GM23338 (cell line): ENCODE measurements at regions not wholly inside any gene's neighbourhood (a gene's known extent, or its start where the extent isn't known, plus 50 kb on each side); places are given as distances from the start of the nearest gene placed in this dataset.
"Not testable (repeated sequence)": the region's sequence is repeated elsewhere in the genome, so short reads cannot be mapped to it uniquely, and the experiment has no call there.

Experiments used
- ATAC-seq: fragments of 200-7000 bp; cut with Tn5 transposase; 3 replicates; pipeline ENCODE4 v1.9.1; 2020
- DNase-seq: peaks from one replicate; pipeline ENCODE4 v3.0.0-alpha.2; 2015; ENCODE audit warnings: low spot score
- H2AFZ ChIP-seq: fragments of 200-600 bp; sonication (generic); 2 replicates; pipeline ENCODE4 v1.8.0; 2016; ENCODE audit warnings: antibody characterized with exemption, mild to moderate bottlenecking, moderate library complexity
- H3F3A ChIP-seq: fragments of 200-600 bp; sonication (generic); replicated peaks from 2 replicates; pipeline ENCODE4 v1.8.0; 2017; ENCODE audit warnings: antibody characterized with exemption, mixed run types, low read depth
- H3K27ac ChIP-seq: fragments of 200-600 bp; sonication (generic); 2 replicates; pipeline ENCODE4 v1.6.1; 2016; ENCODE audit warnings: low read depth
- H3K27me3 ChIP-seq: fragments of 200-600 bp; sonication (generic); 2 replicates; pipeline ENCODE4 v1.8.0; 2016; ENCODE audit warnings: mild to moderate bottlenecking, mixed run types, moderate library complexity; ENCODE audit not compliant: insufficient read depth
- H3K36me3 ChIP-seq: fragments of 200-600 bp; sonication (generic); 2 replicates; pipeline ENCODE4 v1.8.0; 2016; ENCODE audit warnings: mild to moderate bottlenecking; ENCODE audit not compliant: insufficient read depth
- H3K4me1 ChIP-seq: fragments of 200-600 bp; sonication (generic); 2 replicates; pipeline ENCODE4 v1.8.0; 2016; ENCODE audit warnings: mild to moderate bottlenecking, moderate library complexity; ENCODE audit not compliant: insufficient read depth
- H3K4me2 ChIP-seq: fragments of 200-600 bp; sonication (generic); 2 replicates; pipeline ENCODE4 v1.7.1; 2017; ENCODE audit warnings: mixed run types
- H3K4me3 ChIP-seq: fragments of 200-600 bp; sonication (generic); 2 replicates; pipeline ENCODE4 v1.6.1; 2016; ENCODE audit warnings: mixed run types
- H3K79me2 ChIP-seq: fragments of 200-600 bp; sonication (generic); replicated peaks from 2 replicates; pipeline ENCODE4 v1.8.0; 2017; ENCODE audit warnings: mild to moderate bottlenecking; ENCODE audit not compliant: insufficient read depth
- H3K9me2 ChIP-seq: fragments of 200-600 bp; sonication (generic); 2 replicates; pipeline ENCODE4 v1.8.0; 2017; ENCODE audit not compliant: insufficient read depth
- H4K20me1 ChIP-seq: fragments of 200-600 bp; sonication (generic); replicated peaks from 2 replicates; pipeline ENCODE4 v1.8.0; 2017; ENCODE audit warnings: mild to moderate bottlenecking; ENCODE audit not compliant: insufficient read depth
- H3K27ac Mint-ChIP-seq: 2 replicates; pipeline ENCODE4 v1.8.0; 2020; ENCODE audit warnings: inconsistent platforms, mild to moderate bottlenecking, moderate library complexity, mixed read lengths
- H3K27me3 Mint-ChIP-seq: 3 replicates; pipeline ENCODE4 v1.8.0; 2022; ENCODE audit warnings: low read depth, mild to moderate bottlenecking, moderate library complexity, mixed read lengths, inconsistent platforms; ENCODE audit not compliant: insufficient read depth, poor library complexity
- H3K36me3 Mint-ChIP-seq: 3 replicates; pipeline ENCODE4 v1.8.0; 2021; ENCODE audit warnings: low read depth, mild to moderate bottlenecking, inconsistent platforms, moderate library complexity, mixed read lengths
- H3K4me1 Mint-ChIP-seq: 3 replicates; pipeline ENCODE4 v1.8.0; 2020; ENCODE audit warnings: mild to moderate bottlenecking, inconsistent platforms, mixed read lengths
- H3K4me3 Mint-ChIP-seq: 3 replicates; pipeline ENCODE4 v1.8.0; 2021; ENCODE audit warnings: moderate library complexity, mild to moderate bottlenecking, inconsistent platforms, mixed read lengths
- H3K9me3 Mint-ChIP-seq: 3 replicates; pipeline ENCODE4 v1.8.0; 2020; ENCODE audit warnings: moderate library complexity, mild to moderate bottlenecking, inconsistent platforms, mixed read lengths
- CTCF ChIP-seq, 2 experiments: fragments of 200-600 bp in 1 of 2; sonication (generic) in 1 of 2; conservative IDR thresholded peaks; 2 replicates each; pipeline versions ENCODE4 v1.5.1 to v1.6.1; 2016 to 2017; ENCODE audit warnings: antibody characterized with exemption in 2 of 2, low read depth in 2 of 2, mild to moderate bottlenecking in 2 of 2, moderate library complexity in 1 of 2
- EZH2 ChIP-seq: fragments of 200-600 bp; sonication (generic); IDR thresholded peaks from one replicate; pipeline ENCODE4 v1.8.0; 2017; ENCODE audit warnings: antibody characterized with exemption, mild to moderate bottlenecking, low read depth; ENCODE audit not compliant: unreplicated experiment
- EZH2phosphoT487 ChIP-seq: fragments of 200-600 bp; sonication (generic); IDR thresholded peaks from one replicate; pipeline ENCODE4 v1.8.1; 2018; ENCODE audit warnings: antibody characterized with exemption; ENCODE audit not compliant: unreplicated experiment
- JUNB ChIP-seq: IDR thresholded peaks from one replicate; pipeline ENCODE4 v1.6.1; 2016; ENCODE audit warnings: antibody characterized with exemption; ENCODE audit not compliant: unreplicated experiment
- NANOG ChIP-seq: IDR thresholded peaks from 2 replicates; pipeline ENCODE4 v1.6.1; 2016; ENCODE audit warnings: antibody characterized with exemption, borderline replicate concordance
- POLR2AphosphoS5 ChIP-seq: IDR thresholded peaks from 2 replicates; pipeline ENCODE4 v1.6.1; 2016; ENCODE audit warnings: antibody characterized with exemption, low read depth
- STAT1 ChIP-seq: IDR thresholded peaks from one replicate; pipeline ENCODE4 v1.6.1; 2016; ENCODE audit warnings: antibody characterized with exemption; ENCODE audit not compliant: unreplicated experiment
- ZNF114 ChIP-seq: fragments of 250-450 bp; sonication (Bioruptor Pico); IDR thresholded peaks from 2 replicates; pipeline ENCODE4 v1.5.0; 2020; ENCODE audit warnings: mild to moderate bottlenecking, moderate library complexity
- ZNF331 ChIP-seq: fragments of 250-450 bp; sonication (Bioruptor Pico); IDR thresholded peaks from 2 replicates; pipeline ENCODE4 v1.5.0; 2020; ENCODE audit warnings: low read depth, mild to moderate bottlenecking, moderate library complexity
- TF ChIP-seq, protein P1 (sequence below): IDR thresholded peaks from one replicate; pipeline ENCODE4 v1.6.1; 2018; ENCODE audit warnings: antibody characterized with exemption; ENCODE audit not compliant: unreplicated experiment
- TF ChIP-seq, protein P2 (sequence below): fragments of 250-450 bp; sonication (Bioruptor Pico); IDR thresholded peaks from 2 replicates; pipeline ENCODE4 v1.5.0; 2020; ENCODE audit warnings: mild to moderate bottlenecking, moderate library complexity

- ATAC-seq (no peak), DNase-seq (no peak)
- Histone ChIP-seq H3K27ac (no peak overlapping the region), H4K20me1 (no peaks in the 10 kb centered on the region), H3K4me3 (no peak overlapping the region), H2AFZ (no peak overlapping the region), H3K79me2 (no peaks in the 10 kb centered on the region), H3K4me2 (no peak overlapping the region), H3K4me1 (peaks cover 8% of the 10 kb centered on the region), H3F3A (no peaks in the 10 kb centered on the region), H3K36me3 (no peaks in the 10 kb centered on the region; the same call in 1 of the 2 replicates), H3K27me3 (no peaks in the 10 kb centered on the region), H3K9me2 (no peaks in the 10 kb centered on the region)
- H3K4me3 Mint-ChIP-seq: no peak overlapping the region
- no peaks in the 10 kb centered on the region for H3K36me3 Mint-ChIP-seq
- peaks cover 10% of the 10 kb centered on the region; the same call in 2 of the 3 replicates for H3K4me1 Mint-ChIP-seq
- no peaks in the 10 kb centered on the region; the same call in 2 of the 3 replicates for H3K9me3 Mint-ChIP-seq
- no peaks in the 10 kb centered on the region for H3K27me3 Mint-ChIP-seq
- no peak overlapping the region for H3K27ac Mint-ChIP-seq
- TF ChIP-seq, protein P1, sequence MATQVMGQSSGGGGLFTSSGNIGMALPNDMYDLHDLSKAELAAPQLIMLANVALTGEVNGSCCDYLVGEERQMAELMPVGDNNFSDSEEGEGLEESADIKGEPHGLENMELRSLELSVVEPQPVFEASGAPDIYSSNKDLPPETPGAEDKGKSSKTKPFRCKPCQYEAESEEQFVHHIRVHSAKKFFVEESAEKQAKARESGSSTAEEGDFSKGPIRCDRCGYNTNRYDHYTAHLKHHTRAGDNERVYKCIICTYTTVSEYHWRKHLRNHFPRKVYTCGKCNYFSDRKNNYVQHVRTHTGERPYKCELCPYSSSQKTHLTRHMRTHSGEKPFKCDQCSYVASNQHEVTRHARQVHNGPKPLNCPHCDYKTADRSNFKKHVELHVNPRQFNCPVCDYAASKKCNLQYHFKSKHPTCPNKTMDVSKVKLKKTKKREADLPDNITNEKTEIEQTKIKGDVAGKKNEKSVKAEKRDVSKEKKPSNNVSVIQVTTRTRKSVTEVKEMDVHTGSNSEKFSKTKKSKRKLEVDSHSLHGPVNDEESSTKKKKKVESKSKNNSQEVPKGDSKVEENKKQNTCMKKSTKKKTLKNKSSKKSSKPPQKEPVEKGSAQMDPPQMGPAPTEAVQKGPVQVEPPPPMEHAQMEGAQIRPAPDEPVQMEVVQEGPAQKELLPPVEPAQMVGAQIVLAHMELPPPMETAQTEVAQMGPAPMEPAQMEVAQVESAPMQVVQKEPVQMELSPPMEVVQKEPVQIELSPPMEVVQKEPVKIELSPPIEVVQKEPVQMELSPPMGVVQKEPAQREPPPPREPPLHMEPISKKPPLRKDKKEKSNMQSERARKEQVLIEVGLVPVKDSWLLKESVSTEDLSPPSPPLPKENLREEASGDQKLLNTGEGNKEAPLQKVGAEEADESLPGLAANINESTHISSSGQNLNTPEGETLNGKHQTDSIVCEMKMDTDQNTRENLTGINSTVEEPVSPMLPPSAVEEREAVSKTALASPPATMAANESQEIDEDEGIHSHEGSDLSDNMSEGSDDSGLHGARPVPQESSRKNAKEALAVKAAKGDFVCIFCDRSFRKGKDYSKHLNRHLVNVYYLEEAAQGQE: no peak
- no peak for TF ChIP-seq STAT1
- TF ChIP-seq EZH2phosphoT487: no peak
- TF ChIP-seq, protein P2, sequence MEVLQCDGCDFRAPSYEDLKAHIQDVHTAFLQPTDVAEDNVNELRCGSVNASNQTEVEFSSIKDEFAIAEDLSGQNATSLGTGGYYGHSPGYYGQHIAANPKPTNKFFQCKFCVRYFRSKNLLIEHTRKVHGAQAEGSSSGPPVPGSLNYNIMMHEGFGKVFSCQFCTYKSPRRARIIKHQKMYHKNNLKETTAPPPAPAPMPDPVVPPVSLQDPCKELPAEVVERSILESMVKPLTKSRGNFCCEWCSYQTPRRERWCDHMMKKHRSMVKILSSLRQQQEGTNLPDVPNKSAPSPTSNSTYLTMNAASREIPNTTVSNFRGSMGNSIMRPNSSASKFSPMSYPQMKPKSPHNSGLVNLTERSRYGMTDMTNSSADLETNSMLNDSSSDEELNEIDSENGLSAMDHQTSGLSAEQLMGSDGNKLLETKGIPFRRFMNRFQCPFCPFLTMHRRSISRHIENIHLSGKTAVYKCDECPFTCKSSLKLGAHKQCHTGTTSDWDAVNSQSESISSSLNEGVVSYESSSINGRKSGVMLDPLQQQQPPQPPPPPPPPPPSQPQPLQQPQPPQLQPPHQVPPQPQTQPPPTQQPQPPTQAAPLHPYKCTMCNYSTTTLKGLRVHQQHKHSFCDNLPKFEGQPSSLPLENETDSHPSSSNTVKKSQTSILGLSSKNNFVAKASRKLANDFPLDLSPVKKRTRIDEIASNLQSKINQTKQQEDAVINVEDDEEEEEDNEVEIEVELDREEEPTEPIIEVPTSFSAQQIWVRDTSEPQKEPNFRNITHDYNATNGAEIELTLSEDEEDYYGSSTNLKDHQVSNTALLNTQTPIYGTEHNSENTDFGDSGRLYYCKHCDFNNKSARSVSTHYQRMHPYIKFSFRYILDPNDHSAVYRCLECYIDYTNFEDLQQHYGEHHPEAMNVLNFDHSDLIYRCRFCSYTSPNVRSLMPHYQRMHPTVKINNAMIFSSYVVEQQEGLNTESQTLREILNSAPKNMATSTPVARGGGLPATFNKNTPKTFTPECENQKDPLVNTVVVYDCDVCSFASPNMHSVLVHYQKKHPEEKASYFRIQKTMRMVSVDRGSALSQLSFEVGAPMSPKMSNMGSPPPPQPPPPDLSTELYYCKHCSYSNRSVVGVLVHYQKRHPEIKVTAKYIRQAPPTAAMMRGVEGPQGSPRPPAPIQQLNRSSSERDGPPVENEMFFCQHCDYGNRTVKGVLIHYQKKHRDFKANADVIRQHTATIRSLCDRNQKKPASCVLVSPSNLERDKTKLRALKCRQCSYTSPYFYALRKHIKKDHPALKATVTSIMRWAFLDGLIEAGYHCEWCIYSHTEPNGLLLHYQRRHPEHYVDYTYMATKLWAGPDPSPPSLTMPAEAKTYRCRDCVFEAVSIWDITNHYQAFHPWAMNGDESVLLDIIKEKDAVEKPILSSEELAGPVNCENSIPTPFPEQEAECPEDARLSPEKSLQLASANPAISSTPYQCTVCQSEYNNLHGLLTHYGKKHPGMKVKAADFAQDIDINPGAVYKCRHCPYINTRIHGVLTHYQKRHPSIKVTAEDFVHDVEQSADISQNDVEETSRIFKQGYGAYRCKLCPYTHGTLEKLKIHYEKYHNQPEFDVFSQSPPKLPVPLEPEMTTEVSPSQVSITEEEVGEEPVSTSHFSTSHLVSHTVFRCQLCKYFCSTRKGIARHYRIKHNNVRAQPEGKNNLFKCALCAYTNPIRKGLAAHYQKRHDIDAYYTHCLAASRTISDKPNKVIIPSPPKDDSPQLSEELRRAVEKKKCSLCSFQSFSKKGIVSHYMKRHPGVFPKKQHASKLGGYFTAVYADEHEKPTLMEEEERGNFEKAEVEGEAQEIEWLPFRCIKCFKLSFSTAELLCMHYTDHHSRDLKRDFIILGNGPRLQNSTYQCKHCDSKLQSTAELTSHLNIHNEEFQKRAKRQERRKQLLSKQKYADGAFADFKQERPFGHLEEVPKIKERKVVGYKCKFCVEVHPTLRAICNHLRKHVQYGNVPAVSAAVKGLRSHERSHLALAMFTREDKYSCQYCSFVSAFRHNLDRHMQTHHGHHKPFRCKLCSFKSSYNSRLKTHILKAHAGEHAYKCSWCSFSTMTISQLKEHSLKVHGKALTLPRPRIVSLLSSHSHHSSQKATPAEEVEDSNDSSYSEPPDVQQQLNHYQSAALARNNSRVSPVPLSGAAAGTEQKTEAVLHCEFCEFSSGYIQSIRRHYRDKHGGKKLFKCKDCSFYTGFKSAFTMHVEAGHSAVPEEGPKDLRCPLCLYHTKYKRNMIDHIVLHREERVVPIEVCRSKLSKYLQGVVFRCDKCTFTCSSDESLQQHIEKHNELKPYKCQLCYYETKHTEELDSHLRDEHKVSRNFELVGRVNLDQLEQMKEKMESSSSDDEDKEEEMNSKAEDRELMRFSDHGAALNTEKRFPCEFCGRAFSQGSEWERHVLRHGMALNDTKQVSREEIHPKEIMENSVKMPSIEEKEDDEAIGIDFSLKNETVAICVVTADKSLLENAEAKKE (CRISPR knock-in tag): no peak
- no peak for TF ChIP-seq CTCF (conservative IDR thresholded peaks at IDR 0.05; ENCODE audit: low read depth in 2 of 2)
- no peak for TF ChIP-seq ZNF114 (CRISPR knock-in tag)
- TF ChIP-seq NANOG: no peak
- no peak for TF ChIP-seq ZNF331 (CRISPR knock-in tag)
- no peak for TF ChIP-seq EZH2
- TF ChIP-seq JUNB: no peak
- no peak for TF ChIP-seq POLR2AphosphoS5
Observed at GRCh38 chr13:75959861-75960481, 323.8 kb downstream of the LMO7 start.

DNA sequence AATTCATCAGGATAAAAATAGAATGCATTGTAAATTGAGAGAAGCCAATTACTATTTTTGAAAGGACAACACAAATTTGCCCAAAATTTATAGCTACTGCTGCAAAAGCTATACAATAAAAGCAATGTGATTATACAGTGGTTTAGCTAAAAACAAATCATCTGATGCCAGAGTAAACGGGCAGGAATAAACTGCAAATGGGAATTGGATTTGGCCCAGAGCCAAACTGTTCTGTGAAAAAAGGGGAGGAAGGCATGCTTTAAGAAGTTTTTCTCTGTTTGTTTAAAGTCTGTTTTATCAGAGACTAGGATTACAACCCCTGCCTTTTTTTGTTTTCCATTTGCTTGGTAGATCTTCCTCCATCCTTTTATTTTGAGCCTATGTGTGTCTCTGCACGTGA is 317.5 kb downstream of the LMO7 start:
- H3K9me2 ChIP-seq, H3F3A ChIP-seq, H3K4me2 ChIP-seq, H3K27me3 ChIP-seq, H3K9me3 Mint-ChIP-seq, H3K4me1 ChIP-seq, H3K27ac ChIP-seq, H3K4me1 Mint-ChIP-seq, DNase-seq, H3K79me2 ChIP-seq, H3K4me3 Mint-ChIP-seq, H3K36me3 Mint-ChIP-seq, H4K20me1 ChIP-seq, H3K4me3 ChIP-seq, H2AFZ ChIP-seq, H3K36me3 ChIP-seq, ATAC-seq, H3K27me3 Mint-ChIP-seq, H3K27ac Mint-ChIP-seq: not testable (repeated sequence)
